HG02970 (cell line): ENCODE measurements at regions not wholly inside any gene's neighbourhood (a gene's known extent, or its start where the extent isn't known, plus 50 kb on each side); places are given as distances from the start of the nearest gene placed in this dataset.
"Not testable (repeated sequence)": the region's sequence is repeated elsewhere in the genome, so short reads cannot be mapped to it uniquely, and the experiment has no call there.

Experiments used
- ATAC-seq: cut with Tn5 transposase; IDR thresholded peaks from one replicate; pipeline ENCODE4 v1.9.1; 2021; ENCODE audit warnings: mild to moderate bottlenecking, moderate library complexity, moderate number of reproducible peaks; ENCODE audit not compliant: unreplicated experiment, low FRiP score

DNA sequence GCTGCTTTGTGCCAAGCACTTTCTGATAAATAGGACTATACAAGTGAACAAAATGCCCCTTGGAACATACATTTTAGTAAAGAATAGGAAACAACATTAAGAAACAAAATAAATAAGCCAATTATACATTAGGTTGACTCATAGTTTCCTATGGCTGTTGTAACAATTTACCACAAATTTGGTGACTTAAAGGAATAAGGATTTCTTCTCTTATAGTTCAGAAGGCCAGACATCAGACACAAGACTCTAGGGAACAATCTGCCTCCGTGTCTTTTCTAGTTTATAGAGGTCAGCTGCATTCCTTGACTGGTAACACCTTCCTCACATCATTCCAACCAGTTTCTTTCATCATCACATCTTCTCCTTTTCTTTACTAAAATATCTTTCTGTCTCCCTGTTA, 235.9 kb upstream of the PCDH18 start:
- ATAC-seq: no peak

DNA sequence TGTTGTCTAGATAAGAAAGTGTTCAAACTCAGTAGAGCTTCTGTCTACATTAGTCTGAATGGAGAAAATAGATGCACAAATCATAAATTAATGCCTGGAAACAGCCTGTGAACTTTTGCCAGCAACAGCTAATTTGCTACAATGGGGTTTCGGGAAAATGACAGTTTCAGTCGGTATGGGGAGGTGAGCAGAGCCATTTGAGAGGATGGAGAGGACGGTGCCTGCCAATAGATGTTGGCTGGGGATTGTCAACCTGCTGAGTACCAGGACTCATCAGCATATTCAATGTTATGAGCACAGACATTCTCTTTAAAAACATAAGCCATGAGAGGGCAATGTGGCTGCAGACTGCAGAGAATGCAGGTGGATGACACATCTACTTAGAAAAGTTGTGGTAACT, 230.3 kb upstream of the PCDH18 start:
- no peak for ATAC-seq

DNA sequence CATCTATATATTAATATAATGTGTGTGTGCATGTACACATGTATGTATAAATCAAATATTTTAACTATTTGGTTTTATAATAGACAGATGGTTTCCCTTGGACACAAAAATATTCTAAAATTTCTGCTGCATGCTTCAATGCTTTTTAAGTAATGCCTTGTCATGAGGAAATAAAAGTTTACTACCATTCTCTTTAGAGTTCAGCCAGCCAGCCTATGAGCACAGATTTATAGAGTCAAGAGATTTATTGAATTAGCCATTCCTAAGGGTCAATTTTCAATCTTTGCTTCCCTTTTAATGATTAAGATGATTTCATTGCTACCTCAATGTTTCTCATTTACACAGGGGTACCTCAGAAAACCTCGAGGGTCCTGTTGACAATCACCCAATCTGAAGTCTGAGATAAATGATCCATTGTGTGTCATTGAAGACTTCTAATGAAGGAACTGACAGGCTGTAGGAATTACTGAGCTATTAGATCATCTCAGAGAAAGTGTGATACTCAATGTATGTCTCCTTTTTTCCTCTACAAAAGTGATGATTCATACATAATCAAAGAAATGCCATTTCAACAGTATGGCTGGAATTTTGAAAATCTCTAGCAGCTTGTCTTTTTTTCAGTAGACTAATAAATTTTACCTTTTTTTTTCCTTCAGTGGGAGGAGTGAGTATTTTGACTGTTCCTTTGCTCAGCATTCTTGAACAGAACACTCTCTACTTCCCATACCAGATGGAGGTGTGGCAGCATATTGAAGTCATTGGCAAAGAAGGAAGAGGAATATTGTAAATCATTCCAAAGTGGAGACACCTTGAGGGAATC, 222.6 kb upstream of the PCDH18 start:
- ATAC-seq: no peak

DNA sequence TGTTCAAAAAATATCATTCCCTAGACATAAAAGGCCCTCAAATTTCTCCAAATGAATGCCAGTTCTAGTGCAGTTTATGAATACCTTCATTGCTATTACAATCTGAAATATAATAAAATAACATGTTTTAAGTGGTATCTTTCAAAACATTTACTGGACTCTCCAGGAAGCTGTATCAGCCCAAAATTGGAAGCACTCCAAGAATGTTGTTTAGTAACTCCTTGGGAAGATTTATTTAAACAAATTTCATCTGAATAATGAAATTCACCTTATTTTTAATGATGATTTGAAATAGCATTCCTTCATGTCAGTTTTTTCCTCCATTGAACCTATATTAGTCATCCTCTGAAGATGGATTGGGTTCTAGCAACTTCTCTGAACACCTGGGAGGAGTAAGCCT, 217.2 kb upstream of the PCDH18 start:
- ATAC-seq: no peak

DNA sequence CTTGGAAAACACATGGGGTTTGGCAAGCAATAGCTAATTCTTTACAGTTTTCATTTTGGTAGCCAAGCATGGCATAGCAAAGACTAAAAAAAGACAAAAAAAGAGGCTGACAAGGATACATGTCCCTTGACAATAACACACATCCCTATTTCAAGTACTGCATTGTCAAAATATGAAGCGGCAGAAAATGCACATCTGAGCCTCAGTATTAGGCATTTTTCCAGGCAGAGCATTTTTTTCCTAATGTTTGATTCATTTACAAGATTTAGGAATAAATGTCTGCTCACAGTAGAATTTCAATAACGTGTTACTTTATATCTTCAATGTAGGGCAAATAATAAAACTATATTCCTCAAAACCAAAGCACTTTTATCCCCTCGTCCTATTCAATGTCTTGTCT, 216.3 kb upstream of the PCDH18 start:
- ATAC-seq: no peak

DNA sequence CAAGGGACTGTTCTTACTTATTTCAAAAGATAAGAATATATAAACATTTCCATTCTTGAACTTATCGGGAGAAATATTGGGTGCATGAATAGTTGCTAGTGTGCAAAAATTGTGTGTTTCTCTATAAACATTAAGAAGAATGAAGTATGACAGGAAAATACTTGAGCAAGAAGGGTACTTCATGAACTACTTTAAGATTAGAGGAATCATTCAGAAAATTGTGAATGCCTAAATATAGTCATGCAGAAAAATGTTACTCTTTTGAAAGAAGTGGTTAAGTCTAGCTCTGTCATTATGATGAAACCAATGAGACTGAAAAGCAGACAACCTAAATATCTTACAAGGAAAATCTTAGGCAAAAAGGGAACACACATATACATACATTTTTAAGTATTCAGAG, 207.8 kb upstream of the PCDH18 start:
- ATAC-seq: no peak

DNA sequence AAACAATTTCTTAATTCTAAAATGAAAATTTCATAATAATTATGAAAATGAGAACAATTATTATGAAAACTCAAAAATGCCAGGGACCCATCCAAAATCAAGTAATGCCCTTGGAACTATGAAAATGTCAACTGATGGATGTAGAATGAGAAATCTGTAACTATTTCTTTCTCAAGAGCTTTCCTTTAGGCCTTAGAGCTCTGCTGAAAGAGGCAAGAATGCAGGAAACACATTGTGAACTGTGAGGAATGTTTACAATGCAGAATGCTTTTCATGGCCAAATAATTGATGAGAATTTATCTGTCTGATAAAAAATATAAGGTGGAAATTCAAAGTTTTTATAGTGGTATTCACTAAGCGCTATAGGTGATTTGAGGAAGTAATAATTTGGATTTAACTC, 207.1 kb upstream of the PCDH18 start:
- no peak for ATAC-seq

DNA sequence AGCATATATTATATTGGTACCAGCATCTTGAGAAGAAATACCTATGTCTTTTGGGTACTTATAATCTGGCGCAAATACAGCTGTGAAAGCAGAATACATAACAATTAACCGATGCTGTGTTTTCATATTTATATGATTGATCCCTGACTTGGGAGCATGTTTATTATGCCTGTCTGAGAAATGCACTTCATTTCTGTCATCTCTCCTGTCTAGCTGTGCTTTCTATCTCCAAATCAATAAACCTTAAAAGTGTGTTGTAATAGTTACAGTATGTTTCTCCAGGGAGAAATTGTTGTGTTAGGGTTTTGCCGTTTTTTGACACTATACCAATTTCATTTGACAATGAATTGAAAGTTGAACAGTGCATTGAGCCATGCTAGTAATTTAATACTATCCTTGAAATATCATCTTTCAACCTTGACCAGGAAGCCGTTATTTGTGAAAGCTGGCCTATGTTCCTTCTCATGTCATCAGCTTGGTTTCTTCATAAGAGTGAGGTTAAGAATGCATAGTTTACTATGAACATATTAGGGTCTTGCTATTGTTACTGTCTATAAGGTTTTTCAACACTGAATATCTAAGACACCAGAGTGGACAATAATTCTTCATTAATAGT, 206.2 kb upstream of the PCDH18 start:
- no peak for ATAC-seq

DNA sequence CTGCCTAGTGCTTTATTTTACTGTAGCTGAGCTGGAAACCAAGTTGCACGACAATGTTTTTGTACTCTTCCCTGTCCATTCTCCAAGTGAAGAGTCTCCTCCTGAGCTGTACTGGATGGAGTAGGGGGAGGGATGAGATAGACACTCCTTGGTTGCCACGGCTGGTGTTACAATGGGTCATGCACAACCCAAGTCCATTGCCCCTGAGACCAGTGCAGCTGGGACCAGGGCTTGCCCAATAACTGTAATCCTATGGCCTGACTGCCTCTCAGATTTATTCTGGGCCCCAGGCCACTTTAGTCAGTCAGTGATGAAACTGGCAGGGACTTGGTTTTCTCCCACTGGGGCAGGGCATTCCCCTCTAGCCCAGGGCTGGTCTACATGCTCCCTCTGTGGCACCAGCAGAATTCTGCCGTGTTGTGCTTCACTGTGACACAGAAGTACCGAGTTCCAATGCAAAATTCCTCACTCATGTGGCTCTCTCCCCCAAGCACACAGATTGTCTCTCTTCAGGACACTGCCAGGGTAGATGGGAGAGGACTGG, 203.3 kb upstream of the PCDH18 start:
- no peak for ATAC-seq

DNA sequence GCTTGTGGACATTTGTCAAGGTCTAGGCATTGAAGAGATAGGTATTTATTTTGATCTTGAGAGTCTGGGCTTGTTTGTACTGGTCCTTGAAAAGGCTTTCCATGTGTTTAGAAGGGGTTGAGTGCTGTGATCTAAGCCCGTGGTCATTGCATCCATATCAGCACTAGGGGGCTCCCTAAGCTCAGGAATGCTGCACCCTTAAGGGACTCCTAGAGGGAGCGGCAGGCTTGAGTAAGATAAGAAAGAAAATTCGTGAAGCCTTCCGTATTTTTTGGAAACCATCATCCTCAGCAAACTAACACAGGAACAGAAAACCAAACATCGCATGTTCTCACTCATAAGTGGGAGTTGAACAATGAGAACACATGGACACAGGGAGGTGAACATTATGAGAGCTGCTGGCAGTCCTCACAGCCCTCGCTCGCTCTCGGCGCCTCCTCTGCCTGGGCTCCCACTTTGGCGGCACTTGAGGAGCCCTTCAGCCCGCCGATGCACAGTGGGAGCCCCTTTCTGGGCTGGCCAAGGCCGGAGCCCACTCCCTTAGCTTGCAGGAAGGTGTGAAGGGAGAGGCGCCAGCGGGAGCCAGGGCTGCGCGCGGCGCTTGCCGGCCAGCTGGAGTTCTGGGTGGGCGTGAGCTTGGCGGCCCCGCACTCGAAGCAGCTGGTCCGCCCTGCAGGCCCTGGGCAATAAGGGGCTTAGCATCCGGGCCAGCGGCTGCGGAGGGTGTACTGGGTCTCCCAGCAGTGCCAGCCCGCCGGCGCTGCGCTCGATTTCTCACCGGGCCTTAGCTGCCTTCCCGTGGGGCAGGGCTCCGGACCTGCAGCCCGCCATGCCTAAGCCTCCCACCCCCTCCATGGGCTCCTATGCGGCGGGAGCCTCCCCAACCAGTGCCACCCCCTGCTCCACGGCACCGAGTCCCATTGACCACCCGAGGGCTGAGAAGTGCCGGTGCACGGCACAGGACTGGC, 201.2 kb upstream of the PCDH18 start:
- not testable (repeated sequence) for ATAC-seq

DNA sequence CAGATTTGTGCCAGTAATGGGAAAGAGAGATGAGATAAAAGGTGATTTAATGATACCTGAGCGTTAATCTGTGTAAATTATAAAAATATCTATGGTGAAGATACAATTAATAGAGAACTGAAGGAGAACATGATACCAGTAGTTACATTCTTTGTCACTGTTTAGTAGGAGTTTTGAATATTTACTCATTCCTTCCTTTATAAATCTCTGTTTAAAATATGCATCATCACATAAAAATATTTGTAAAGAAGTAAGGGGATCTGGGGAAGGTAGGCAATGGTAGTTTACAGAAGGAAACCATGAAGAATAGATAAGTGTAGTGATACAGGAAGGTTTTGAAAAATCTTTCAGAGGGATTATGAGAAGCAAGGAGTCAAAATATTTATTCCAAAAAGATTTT, 190.6 kb upstream of the PCDH18 start:
- ATAC-seq: no peak

DNA sequence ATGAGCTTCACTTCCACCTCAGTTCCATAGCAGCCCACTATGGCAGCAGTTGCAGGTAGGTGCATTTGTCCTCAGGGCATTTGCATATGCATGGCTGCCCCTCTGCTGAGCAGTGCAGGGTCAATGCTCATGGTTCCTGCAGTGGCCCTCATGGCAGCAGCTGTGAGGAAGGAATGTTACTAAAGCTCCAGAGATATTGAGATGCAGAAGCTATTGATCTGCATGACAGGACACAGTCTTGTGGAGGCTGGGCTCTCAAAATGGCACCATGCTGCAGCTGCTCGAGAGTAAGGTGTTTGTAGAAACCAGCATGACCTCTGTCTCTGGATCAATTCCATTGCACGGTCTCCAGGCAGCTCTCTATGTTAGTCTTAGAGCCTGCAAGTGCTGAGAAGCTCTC, 179.2 kb upstream of the PCDH18 start:
- no peak for ATAC-seq

DNA sequence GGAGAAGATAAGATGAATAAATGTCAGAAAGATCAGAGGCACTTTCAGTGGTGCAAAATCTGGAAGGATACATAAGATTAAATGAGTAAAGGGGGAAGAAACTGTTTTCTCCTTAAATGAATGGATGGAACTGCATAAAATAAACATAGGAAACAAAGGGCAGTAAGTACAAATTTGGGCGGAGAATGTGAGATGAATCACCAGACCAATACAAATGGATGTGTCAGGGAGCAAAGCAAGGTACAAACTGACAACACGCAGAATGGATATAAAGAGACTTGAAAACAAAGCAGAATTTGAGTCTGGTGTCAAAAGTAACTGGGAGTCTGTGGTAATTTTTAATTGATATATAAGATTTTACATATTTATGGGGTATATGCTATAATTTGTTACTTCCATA, 175.3 kb upstream of the PCDH18 start:
- ATAC-seq: no peak

DNA sequence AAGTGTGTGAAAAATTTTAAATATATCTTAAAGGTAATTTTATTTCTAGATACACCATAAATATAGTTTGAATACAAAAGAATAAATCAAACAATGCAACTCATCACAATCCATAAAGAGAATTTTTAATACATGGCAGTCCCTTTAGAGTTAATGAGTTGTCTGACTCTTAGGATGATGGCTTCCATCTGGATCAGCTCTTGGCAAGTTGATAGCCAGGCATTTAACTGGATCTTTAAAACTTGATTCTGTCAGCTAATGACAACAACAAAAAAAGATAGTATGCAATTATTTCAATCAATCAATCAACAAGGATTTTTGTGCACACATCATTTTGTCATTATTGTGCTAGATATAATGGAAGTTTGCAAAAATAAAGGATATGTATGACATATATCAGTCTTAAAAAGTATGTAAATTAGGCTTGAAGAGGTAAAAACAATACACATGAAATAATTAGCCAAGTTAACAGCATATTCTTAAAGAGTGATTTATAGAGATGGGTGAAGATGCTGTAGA, 174.9 kb upstream of the PCDH18 start:
- no peak for ATAC-seq

DNA sequence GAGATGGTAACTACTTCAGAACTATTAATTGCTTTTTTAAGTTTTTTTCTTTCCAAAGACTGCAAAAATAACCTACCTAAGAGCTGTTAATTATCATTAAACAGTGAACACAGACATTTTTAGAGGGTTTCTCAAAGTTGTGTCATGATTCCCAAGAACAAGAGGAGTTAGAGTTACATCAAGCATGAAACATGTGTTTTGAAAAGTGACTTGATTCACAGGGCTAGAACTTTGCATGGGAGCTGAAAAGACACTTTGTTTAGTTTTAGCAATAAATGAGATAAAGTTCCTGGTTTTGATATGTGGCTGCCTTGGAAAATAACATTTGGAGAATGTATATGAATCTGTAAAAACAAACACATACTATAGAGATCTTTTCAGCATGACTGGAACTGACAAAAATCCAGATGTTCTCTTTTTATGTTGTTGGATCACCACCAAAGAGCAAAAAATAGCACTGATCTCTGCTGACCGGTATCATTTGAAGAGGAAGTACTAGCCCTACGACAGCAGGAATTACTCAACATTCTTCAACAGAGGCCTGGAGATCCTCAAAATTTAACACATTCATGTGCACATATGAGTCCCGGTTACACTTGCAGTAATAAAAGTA, 173.0 kb upstream of the PCDH18 start:
- no peak for ATAC-seq

DNA sequence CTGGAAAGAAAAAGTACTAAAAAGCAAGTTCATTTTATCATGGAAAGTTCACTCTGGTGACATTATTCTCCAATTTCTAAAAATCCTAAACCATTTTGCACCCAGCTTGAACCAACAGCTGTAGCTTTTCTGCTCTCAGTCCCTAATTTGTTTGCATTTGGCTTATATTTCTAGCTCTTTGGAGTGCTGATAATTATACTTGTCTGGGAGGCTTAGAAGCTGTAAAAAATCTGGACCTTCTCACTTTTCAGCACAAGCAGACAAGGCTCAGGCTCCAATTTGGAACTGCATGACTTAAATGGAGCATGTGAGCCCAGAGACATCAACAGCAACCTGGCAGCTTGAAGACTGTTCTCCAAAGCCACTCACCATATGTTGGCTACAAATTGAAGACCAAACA, 170.9 kb upstream of the PCDH18 start:
- ATAC-seq: no peak

DNA sequence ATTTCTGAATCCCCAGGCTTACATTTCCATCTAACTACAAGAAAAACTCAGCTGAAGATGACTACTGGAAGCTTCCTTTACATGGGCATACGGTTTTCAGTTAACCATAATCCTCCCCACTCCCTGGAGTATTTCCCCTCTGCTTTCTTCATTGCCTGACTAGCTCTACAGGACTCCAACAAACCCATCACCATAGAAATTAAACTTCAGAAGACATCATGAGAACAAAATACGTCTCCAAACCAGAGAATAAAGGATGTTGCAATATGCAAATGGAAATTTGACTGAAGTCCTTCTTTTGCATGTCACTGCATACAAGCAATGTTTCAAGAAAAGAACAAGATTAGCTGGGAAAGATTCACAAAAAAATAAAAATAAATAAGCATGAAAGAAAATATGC, 170.2 kb upstream of the PCDH18 start:
- ATAC-seq: no peak

DNA sequence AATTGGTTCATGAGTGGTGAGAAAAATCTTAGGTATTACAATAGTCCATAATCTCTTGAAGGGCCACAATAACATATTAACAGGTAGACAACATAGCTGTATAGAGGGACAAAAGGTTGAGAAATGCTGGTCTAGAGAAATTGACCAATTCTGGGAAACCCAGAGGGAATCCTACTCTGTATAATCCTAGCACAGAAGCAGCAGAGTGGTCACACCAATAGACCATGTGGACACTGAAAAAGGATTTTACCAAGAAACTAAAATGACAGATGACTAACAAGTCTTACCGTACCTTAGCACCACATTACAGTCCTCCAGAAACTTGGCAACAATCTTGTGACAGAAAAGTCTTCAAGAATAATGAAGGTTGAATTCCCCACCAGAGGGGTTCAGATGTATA, 169.1 kb upstream of the PCDH18 start:
- ATAC-seq: no peak

DNA sequence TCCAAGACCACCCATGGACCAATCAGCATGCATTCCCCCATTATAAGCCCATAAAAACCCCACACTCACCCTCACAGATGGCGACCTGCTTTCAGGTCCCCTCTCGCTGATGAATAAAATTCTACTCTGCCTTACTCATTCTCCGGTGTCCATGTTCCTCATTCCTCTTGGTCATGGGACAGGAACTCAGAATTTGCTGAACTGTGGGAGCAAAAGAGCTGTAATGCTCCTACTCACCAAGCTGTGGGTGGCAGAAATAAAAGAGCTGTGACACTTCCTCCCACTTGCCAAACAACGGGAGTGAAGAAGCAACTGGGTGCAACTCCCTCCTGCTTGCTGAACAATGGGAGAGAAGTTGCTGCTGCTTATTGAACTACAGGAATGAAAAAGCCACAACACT, 168.5 kb upstream of the PCDH18 start:
- no peak for ATAC-seq

DNA sequence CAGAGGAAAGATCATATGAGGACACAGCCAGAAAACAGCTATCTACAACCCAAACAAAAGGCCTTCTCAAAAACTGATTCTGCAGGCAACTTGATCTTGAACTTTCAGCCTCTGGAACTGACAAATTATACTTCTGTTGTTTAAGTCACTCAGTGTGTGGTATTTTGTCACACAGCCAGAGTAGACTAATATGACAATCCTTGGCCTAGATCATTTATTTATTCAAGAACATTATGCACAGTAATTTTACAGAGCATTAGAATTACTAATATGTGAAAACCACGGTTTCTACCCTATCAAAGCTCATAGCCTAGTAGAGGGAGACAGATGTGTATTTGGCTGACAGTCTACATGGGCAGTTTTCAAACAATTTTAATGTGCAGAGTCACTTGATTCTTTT, 167.8 kb upstream of the PCDH18 start:
- ATAC-seq: no peak
